ENCODE measurements at regions not wholly inside any gene's neighbourhood (a gene's known extent, or its start where the extent isn't known, plus 50 kb on each side); places are given as distances from the start of the nearest gene placed in this dataset.
"Not testable (repeated sequence)": the region's sequence is repeated elsewhere in the genome, so short reads cannot be mapped to it uniquely, and the experiment has no call there.

GRCh38 chr11:82181796-82182195 lies 551.9 kb downstream of the FAM181B start:
- H3K4me1 ChIP-seq (replicated peaks in 1 of 4; ENCODE audit: control insufficient read depth in 3 of 4, insufficient read depth in 4 of 4, low read length in 3 of 4); H2AK5ac ChIP-seq (ENCODE audit: low read depth, low read length); H2AFZ ChIP-seq (ENCODE audit: low read length); DNase-seq (ENCODE audit: low read depth in 1 of 2, low spot score in 2 of 2); H3K18ac ChIP-seq (ENCODE audit: extremely low read depth, low read length); H3K79me2 ChIP-seq (ENCODE audit: control insufficient read depth in 1 of 2, insufficient read depth in 2 of 2, low read length in 2 of 2); H2BK5ac ChIP-seq (ENCODE audit: low read depth, low read length); H4K91ac ChIP-seq (replicated peaks; ENCODE audit: insufficient read length, low read length); H4K20me1 ChIP-seq (replicated peaks in 1 of 2; ENCODE audit: control insufficient read depth in 1 of 2, insufficient read depth in 2 of 2, low read length in 2 of 2); H3K4me2 ChIP-seq (ENCODE audit: insufficient read depth in 1 of 2, low read depth in 2 of 2, low read length in 2 of 2); H3K79me1 ChIP-seq (ENCODE audit: low read depth, low read length); H2BK12ac ChIP-seq (ENCODE audit: low read depth, low read length); POLR2A ChIA-PET (ENCODE audit: partially characterized antibody); H2BK15ac ChIP-seq (ENCODE audit: low read length); H3K4me3 ChIP-seq (ENCODE audit: extremely low read depth in 1 of 4, insufficient read depth in 2 of 4, low read depth in 3 of 4, low read length in 4 of 4); H3K27ac ChIP-seq (ENCODE audit: low read depth, low read length); H3K23ac ChIP-seq (ENCODE audit: insufficient read length); H4K8ac ChIP-seq (ENCODE audit: extremely low read depth, insufficient read depth, low read length); H3K4ac ChIP-seq (replicated peaks; ENCODE audit: insufficient read length, low read depth, low read length); H2BK120ac ChIP-seq (replicated peaks; ENCODE audit: low read depth, low read length); H2BK20ac ChIP-seq (ENCODE audit: low read length); H3K56ac ChIP-seq (replicated peaks; ENCODE audit: insufficient read length, low read depth, low read length); CTCF ChIA-PET (ENCODE audit: partially characterized antibody); H3K27me3 ChIP-seq (replicated peaks in 1 of 4; ENCODE audit: control insufficient read depth in 3 of 4, extremely low read depth in 1 of 4, insufficient read depth in 3 of 4, low read length in 3 of 4); H4K5ac ChIP-seq (ENCODE audit: insufficient read length, low read depth, low read length); H3K23me2 ChIP-seq (ENCODE audit: low read depth, low read length); H3K9ac ChIP-seq (replicated peaks in 1 of 4; ENCODE audit: extremely low read depth in 1 of 4, low read depth in 3 of 4, low read length in 3 of 4); H3K36me3 ChIP-seq (ENCODE audit: control insufficient read depth in 2 of 4, insufficient read depth in 4 of 4, low read length in 3 of 4); H3K14ac ChIP-seq (ENCODE audit: insufficient read length); FAIRE-seq: not testable (repeated sequence)
- 98% methylated on average over 15 of the region's 25 CpGs; no CpG with 5 or more reads in 1 of the 2 experiments for WGBS, 2 experiments (ENCODE audit: extremely low coverage in 1 of 2, insufficient coverage in 1 of 2, insufficient read length in 1 of 2, insufficient replicate concordance in 2 of 2, low coverage in 1 of 2, low lambda C conversion rate in 2 of 2, missing lambda C conversion rate in 1 of 2)
- peaks cover 0 to 11% of the 10 kb centered on the region in 2 experiments; a peak in 1 of 4 replicates for H3K9me3 ChIP-seq (ENCODE audit: insufficient read depth in 2 of 2, low read depth in 1 of 2, low read length in 1 of 2)

Measured in H1 (cell line).